ENCODE measurements at regions not wholly inside any gene's neighbourhood (a gene's known extent, or its start where the extent isn't known, plus 50 kb on each side); places are given as distances from the start of the nearest gene placed in this dataset.

- Histone ChIP-seq H3K36me3 (ENCODE audit: control insufficient read depth, insufficient read depth, low read length) (no peaks in the 10 kb centered on the region), H3K4me3 (ENCODE audit: low read depth, low read length) (no peak overlapping the region), H3K4me1 (ENCODE audit: control insufficient read depth, insufficient read depth, low read length) (no peaks in the 10 kb centered on the region), H3K9ac (ENCODE audit: low read depth, low read length) (no peak overlapping the region), H3K27me3 (ENCODE audit: control insufficient read depth, insufficient read depth, low read length) (no peaks in the 10 kb centered on the region), H3K9me3 (ENCODE audit: control insufficient read depth, insufficient read depth, low read length) (no peaks in the 10 kb centered on the region)
These were observed 56.1 kb downstream of the KCNRG start for GRCh38 chr13:50071379-50071778.

DNA sequence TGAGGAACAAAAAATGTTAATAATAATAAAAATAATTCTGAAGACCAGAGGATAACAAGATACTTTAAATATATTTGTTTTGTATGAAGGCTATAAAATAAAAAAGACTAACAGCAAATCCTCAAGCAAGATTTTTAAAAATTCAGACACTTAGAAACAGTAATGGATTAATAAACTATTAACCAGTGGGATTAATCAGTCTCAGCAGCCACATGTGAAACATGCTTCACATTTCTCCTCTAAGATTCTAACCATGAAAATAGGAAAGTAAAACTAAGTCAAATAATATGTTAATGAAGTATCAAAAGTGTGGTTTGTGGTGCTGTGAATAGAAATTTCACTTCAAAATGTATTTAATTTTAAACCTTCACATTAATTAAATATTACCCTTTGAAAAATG lies 57.4 kb downstream of the KCNRG start:
- Histone ChIP-seq H3K4me3 (ENCODE audit: low read depth, low read length) (no peak overlapping the region), H3K9ac (ENCODE audit: low read depth, low read length) (no peak overlapping the region), H3K36me3 (ENCODE audit: control insufficient read depth, insufficient read depth, low read length) (no peaks in the 10 kb centered on the region), H3K27me3 (ENCODE audit: control insufficient read depth, insufficient read depth, low read length) (no peaks in the 10 kb centered on the region), H3K4me1 (ENCODE audit: control insufficient read depth, insufficient read depth, low read length) (no peaks in the 10 kb centered on the region), H3K9me3 (ENCODE audit: control insufficient read depth, insufficient read depth, low read length) (no peaks in the 10 kb centered on the region)

GRCh38 chr13:50073340-50073739 lies 58.1 kb downstream of the KCNRG start:
- Histone ChIP-seq H3K4me1 (ENCODE audit: control insufficient read depth, insufficient read depth, low read length) (peaks cover 3% of the 10 kb centered on the region), H3K9me3 (ENCODE audit: control insufficient read depth, insufficient read depth, low read length) (no peaks in the 10 kb centered on the region), H3K27me3 (ENCODE audit: control insufficient read depth, insufficient read depth, low read length) (no peaks in the 10 kb centered on the region), H3K36me3 (ENCODE audit: control insufficient read depth, insufficient read depth, low read length) (no peaks in the 10 kb centered on the region), H3K9ac (ENCODE audit: low read depth, low read length) (no peak overlapping the region), H3K4me3 (ENCODE audit: low read depth, low read length) (no peak overlapping the region)

DNA sequence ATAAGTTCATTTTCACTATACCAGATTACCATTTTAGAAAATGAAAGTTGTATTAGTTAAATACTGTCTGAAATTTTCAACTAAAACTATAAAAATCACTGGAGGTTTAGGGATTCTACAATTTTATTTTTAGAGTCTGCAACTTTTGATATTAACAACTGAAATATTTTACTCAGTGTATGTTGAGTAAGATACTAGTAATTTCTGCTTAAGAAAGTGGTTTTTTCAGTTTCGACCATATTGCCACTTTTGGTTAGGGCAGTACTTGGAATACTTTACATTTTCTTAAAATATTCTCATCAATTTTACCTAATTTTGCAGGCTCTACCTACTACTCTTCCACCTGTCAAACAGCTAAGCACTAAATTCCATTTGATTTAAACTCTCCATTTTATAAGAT lies 59.6 kb downstream of the KCNRG start:
- H3K36me3 ChIP-seq (ENCODE audit: control insufficient read depth, insufficient read depth, low read length), result no peaks in the 10 kb centered on the region
- peaks cover 6% of the 10 kb centered on the region for H3K27me3 ChIP-seq (ENCODE audit: control insufficient read depth, insufficient read depth, low read length)
- H3K9me3 ChIP-seq (ENCODE audit: control insufficient read depth, insufficient read depth, low read length), result no peaks in the 10 kb centered on the region
- H3K4me3 ChIP-seq (ENCODE audit: low read depth, low read length), result no peak overlapping the region
- no peak overlapping the region for H3K9ac ChIP-seq (ENCODE audit: low read depth, low read length)
- peaks cover 6% of the 10 kb centered on the region for H3K4me1 ChIP-seq (ENCODE audit: control insufficient read depth, insufficient read depth, low read length)

DNA sequence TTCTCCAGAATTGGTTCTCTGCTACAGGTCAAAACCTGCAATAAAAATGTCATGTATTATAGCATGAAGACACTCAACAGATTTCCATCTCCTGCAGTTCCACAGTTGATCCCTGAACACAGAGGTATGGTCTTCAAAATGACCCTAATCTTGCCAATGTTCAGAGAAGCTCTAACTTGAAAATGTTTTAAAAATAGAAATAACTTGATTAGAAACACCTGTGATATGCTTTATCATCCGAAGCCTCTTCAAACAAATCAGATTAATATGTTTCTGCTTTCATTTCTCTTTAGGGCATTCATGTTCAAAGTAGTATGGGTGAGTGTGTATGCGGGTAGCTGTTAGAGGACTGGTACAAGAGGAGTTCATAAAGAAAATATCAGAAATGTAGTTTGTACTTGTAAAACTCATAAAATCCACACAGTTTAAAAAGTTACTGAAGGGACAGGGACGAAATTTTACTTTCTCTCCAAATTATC lies 60.4 kb downstream of the KCNRG start:
- Histone ChIP-seq H3K4me1 (ENCODE audit: control insufficient read depth, insufficient read depth, low read length) (peaks cover 6% of the 10 kb centered on the region), H3K4me3 (ENCODE audit: low read depth, low read length) (no peak overlapping the region)

GRCh38 chr13:50077431-50077830 lies 62.2 kb downstream of the KCNRG start:
- no peak overlapping the region for H3K9ac ChIP-seq (ENCODE audit: low read depth, low read length)
- H3K9me3 ChIP-seq (ENCODE audit: control insufficient read depth, insufficient read depth, low read length), result no peaks in the 10 kb centered on the region
- no peak overlapping the region for H3K4me3 ChIP-seq (ENCODE audit: low read depth, low read length)
- peaks cover 6% of the 10 kb centered on the region for H3K27me3 ChIP-seq (ENCODE audit: control insufficient read depth, insufficient read depth, low read length)
- H3K36me3 ChIP-seq (ENCODE audit: control insufficient read depth, insufficient read depth, low read length), result no peaks in the 10 kb centered on the region
- peaks cover 6% of the 10 kb centered on the region for H3K4me1 ChIP-seq (ENCODE audit: control insufficient read depth, insufficient read depth, low read length)

More for the DNA sequence above, 60.4 kb downstream of the KCNRG start:
- Histone ChIP-seq H3K36me3 (ENCODE audit: control insufficient read depth, insufficient read depth, low read length) (no peaks in the 10 kb centered on the region), H3K27me3 (ENCODE audit: control insufficient read depth, insufficient read depth, low read length) (peaks cover 6% of the 10 kb centered on the region), H3K9me3 (ENCODE audit: control insufficient read depth, insufficient read depth, low read length) (no peaks in the 10 kb centered on the region), H3K9ac (ENCODE audit: low read depth, low read length) (no peak overlapping the region)

DNA sequence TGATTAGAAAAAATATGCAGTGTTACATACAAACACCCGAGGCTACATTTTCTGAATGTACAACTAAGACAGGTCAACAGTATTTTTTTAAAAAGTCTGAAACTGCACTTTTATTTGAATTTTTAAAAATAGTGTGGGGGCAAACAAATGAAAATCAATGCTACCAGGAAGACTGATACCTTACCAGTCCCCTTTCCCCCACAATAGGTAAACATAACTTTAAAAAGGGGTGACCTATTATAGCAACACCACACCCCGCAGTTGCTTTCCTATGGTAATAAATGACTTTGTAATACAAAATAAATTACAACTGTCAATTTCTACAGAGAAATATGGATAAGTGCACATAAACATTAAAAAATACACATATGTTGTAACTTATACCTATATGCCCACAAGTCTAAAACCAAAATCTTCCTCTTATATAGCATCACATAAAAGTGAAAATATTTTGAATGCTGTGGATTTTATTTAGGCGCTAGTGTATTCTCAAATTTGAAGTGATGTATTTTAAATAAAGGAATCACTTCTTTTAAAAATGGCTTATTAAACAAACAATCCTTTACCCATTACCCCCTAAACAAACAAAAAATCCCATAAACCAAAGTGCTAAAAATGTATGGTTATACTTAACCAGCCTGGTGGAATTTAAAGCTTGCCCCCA lies 63.1 kb downstream of the KCNRG start:
- peaks cover 6% of the 10 kb centered on the region for H3K4me1 ChIP-seq (ENCODE audit: control insufficient read depth, insufficient read depth, low read length)
- no peaks in the 10 kb centered on the region for H3K36me3 ChIP-seq (ENCODE audit: control insufficient read depth, insufficient read depth, low read length)
- H3K27me3 ChIP-seq (ENCODE audit: control insufficient read depth, insufficient read depth, low read length), result peaks cover 6% of the 10 kb centered on the region
- no peak overlapping the region for H3K4me3 ChIP-seq (ENCODE audit: low read depth, low read length)
- H3K9ac ChIP-seq (ENCODE audit: low read depth, low read length), result no peak overlapping the region
- no peaks in the 10 kb centered on the region for H3K9me3 ChIP-seq (ENCODE audit: control insufficient read depth, insufficient read depth, low read length)

DNA sequence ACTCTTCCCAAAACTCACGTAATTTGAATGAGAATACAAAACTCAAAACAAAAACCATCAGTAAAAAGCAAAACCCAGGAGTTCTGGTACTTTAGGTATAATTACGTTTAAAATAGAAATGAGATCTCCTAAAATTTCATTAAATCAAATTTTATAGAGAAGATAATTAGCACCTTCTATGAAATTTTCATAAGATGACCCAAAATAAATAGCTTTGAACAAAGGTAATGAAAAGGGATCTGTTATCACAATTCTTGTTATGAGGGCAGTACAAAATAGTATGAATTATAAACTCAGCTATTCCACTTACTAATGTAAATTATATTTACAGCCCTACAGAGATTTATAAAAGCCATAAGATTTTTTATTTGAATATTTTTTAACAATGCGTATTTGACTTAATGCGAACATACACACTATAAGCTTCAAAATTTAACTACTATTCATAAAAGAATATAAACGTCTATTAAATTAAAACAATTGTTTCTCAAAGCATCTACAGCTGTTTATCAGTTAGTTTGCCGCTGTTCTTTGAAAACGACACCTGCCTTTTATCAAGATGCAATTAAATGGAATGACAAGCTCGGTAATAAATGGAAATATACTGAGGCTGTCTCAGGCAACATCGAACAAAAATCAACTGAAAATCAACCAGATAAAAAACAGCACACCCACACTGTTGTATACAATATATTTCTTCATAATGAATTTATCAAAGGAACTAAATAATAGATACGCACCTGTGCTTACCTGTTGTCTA lies 63.8 kb downstream of the KCNRG start:
- Histone ChIP-seq H3K9me3 (ENCODE audit: control insufficient read depth, insufficient read depth, low read length) (no peaks in the 10 kb centered on the region), H3K27me3 (ENCODE audit: control insufficient read depth, insufficient read depth, low read length) (peaks cover 6% of the 10 kb centered on the region), H3K4me3 (ENCODE audit: low read depth, low read length) (peak overlapping the region; percentile 72), H3K4me1 (ENCODE audit: control insufficient read depth, insufficient read depth, low read length) (peaks cover 6% of the 10 kb centered on the region), H3K36me3 (ENCODE audit: control insufficient read depth, insufficient read depth, low read length) (no peaks in the 10 kb centered on the region), H3K9ac (ENCODE audit: low read depth, low read length) (no peak overlapping the region)

- Histone ChIP-seq H3K27me3 (ENCODE audit: control insufficient read depth, insufficient read depth, low read length) (peaks cover 6% of the 10 kb centered on the region), H3K9ac (ENCODE audit: low read depth, low read length) (no peak overlapping the region), H3K4me1 (ENCODE audit: control insufficient read depth, insufficient read depth, low read length) (peaks cover 6% of the 10 kb centered on the region), H3K9me3 (ENCODE audit: control insufficient read depth, insufficient read depth, low read length) (no peaks in the 10 kb centered on the region), H3K4me3 (ENCODE audit: low read depth, low read length) (peak overlapping the region; percentile 72), H3K36me3 (ENCODE audit: control insufficient read depth, insufficient read depth, low read length) (no peaks in the 10 kb centered on the region)
These were observed 64.5 kb downstream of the KCNRG start for GRCh38 chr13:50079655-50080202.

- Histone ChIP-seq H3K27me3 (ENCODE audit: control insufficient read depth, insufficient read depth, low read length) (peaks cover 6% of the 10 kb centered on the region), H3K9me3 (ENCODE audit: control insufficient read depth, insufficient read depth, low read length) (no peaks in the 10 kb centered on the region), H3K4me1 (ENCODE audit: control insufficient read depth, insufficient read depth, low read length) (peaks cover 9% of the 10 kb centered on the region), H3K36me3 (ENCODE audit: control insufficient read depth, insufficient read depth, low read length) (no peaks in the 10 kb centered on the region), H3K9ac (ENCODE audit: low read depth, low read length) (no peak overlapping the region), H3K4me3 (ENCODE audit: low read depth, low read length) (peak overlapping the region; percentile 72)
These were observed 65.1 kb downstream of the KCNRG start for GRCh38 chr13:50080203-50080910.

DNA sequence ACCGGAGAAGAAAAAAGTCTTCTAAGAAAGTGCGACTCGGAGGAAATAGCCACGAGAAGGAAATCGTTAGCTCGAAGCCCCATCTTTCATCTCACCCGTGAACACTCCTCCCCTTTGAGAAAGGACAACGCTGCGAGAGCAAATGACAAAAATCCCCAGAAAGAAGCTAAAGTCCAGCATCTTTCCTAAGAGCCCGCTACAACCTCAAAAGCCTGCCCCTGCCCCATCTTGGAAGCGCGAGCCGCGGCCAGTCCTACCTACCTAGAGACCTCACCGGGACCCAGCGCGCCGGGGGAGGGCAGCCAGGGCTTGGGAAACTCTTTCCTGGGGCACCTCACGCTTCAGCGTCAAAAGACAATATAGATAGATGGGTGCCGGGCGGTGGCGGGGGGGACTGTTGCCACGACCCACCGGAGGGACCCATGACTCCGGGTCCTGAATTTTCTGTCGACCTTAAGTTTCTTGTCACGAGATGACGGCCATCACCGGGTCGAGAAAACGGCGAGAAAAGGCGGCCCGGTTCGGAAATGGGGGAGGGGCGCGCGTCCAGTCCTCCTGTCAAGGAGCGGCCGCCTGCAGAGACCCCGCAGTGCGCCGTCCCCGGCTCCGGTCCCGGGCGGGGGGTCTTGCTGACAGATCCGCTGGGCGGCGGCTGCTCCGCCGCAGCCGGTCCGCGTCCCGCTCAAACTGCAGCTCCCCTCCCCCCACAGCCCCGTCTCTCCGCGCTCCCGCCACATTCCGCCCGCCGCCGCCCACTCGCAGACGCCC lies 65.9 kb downstream of the KCNRG start:
- Histone ChIP-seq H3K4me1 (ENCODE audit: control insufficient read depth, insufficient read depth, low read length) (peaks cover 10% of the 10 kb centered on the region), H3K9ac (ENCODE audit: low read depth, low read length) (peak overlapping the region; percentile 79), H3K27me3 (ENCODE audit: control insufficient read depth, insufficient read depth, low read length) (peaks cover 6% of the 10 kb centered on the region), H3K9me3 (ENCODE audit: control insufficient read depth, insufficient read depth, low read length) (no peaks in the 10 kb centered on the region), H3K4me3 (ENCODE audit: low read depth, low read length) (peak overlapping the region; percentile 72), H3K36me3 (ENCODE audit: control insufficient read depth, insufficient read depth, low read length) (no peaks in the 10 kb centered on the region)

Measured in iPS-15b (cell line).